ENCODE measurements at regions not wholly inside any gene's neighbourhood (a gene's known extent, or its start where the extent isn't known, plus 50 kb on each side); places are given as distances from the start of the nearest gene placed in this dataset.

GRCh38 chr1:112779665-112780526, 64.8 kb upstream of the PPM1J start:
- DNase-seq, result no peak

- DNase-seq, result no peak
These were observed 63.0 kb upstream of the PPM1J start for GRCh38 chr1:112778137-112778536.

- DNase-seq, result no peak
These were observed 61.6 kb upstream of the PPM1J start for GRCh38 chr1:112776688-112777087.

GRCh38 chr1:112772781-112773180, 57.6 kb upstream of the PPM1J start:
- DNase-seq, result no peak

- no peak for DNase-seq
These were observed 55.6 kb upstream of the PPM1J start for GRCh38 chr1:112770724-112771123.

- DNase-seq, result no peak
These were observed 54.5 kb upstream of the PPM1J start for GRCh38 chr1:112769611-112770010.

- no peak for DNase-seq
These were observed 52.5 kb upstream of the PPM1J start for GRCh38 chr1:112767646-112768045.

All from NCI-H2171 treated with DMSO at 0.1 percent for 48 hours (cell line).